ENCODE measurements at regions not wholly inside any gene's neighbourhood (a gene's known extent, or its start where the extent isn't known, plus 50 kb on each side); places are given as distances from the start of the nearest gene placed in this dataset.

DNA sequence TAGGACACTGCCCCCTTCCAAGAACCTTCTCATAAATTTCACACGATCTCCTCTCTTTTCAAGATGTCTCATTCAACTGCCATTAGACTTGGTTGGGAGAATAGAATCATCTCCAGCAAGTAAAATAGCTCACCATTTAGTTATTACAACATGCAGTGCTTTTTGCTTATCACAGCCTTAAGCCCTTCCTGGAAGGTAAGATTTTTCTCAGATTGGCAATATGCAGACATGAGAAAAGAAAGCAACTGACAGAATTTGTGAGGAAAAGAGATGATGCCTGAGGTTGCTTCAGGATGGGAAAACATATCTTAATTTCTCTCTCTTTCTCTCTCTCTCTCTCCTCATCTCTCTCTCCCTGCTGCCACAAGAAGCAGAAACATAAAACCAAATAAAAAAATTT, 855.1 kb upstream of the ACVR2A start:
- TF ChIP-seq, protein P1, sequence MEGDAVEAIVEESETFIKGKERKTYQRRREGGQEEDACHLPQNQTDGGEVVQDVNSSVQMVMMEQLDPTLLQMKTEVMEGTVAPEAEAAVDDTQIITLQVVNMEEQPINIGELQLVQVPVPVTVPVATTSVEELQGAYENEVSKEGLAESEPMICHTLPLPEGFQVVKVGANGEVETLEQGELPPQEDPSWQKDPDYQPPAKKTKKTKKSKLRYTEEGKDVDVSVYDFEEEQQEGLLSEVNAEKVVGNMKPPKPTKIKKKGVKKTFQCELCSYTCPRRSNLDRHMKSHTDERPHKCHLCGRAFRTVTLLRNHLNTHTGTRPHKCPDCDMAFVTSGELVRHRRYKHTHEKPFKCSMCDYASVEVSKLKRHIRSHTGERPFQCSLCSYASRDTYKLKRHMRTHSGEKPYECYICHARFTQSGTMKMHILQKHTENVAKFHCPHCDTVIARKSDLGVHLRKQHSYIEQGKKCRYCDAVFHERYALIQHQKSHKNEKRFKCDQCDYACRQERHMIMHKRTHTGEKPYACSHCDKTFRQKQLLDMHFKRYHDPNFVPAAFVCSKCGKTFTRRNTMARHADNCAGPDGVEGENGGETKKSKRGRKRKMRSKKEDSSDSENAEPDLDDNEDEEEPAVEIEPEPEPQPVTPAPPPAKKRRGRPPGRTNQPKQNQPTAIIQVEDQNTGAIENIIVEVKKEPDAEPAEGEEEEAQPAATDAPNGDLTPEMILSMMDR (conservative IDR thresholded peaks at IDR 0.05; ENCODE audit: low read depth, low read length): no peak
- TF ChIP-seq EZH2phosphoT487 (IDR thresholded peaks at IDR 0.05; ENCODE audit: borderline replicate concordance, low read length) (no peak), EZH2 (IDR thresholded peaks at IDR 0.05; ENCODE audit: low read length, unreplicated experiment) (no peak)

Data from PC-3 (cell line).